ENCODE measurements at regions not wholly inside any gene's neighbourhood (a gene's known extent, or its start where the extent isn't known, plus 50 kb on each side); places are given as distances from the start of the nearest gene placed in this dataset.
A peak's percentile ranks its signal among the peaks of the same experiment; 100 is the strongest.
"Not testable (repeated sequence)": the region's sequence is repeated elsewhere in the genome, so short reads cannot be mapped to it uniquely, and the experiment has no call there.

DNA sequence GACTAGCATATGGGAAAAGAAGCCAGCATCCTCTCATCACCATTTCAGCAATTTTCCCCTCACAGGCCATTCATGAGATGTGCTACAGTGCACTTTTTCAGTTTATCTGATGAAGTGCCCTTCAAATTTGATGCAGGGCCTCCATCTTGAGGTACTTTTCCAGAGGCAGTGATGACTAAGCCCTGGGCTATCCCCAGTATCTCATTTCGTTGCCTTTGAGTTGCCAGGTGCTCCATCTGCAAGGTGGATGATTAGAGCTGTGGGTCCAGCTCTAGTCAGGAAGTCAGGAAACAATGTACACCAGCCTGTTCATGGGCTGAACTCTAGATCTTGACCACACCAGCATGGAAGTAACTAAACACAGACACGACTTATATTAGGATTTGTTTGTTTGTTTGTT is 425.2 kb downstream of the METTL4 start:
- Histone ChIP-seq H3K9me3 (ENCODE audit: low read length) (no peaks in the 10 kb centered on the region), H3K27me3 (ENCODE audit: insufficient read depth, low read length) (no peaks in the 10 kb centered on the region), H3K4me3 (ENCODE audit: low read length) (no peak overlapping the region), H3K4me1 (ENCODE audit: insufficient read depth, low read length) (no peaks in the 10 kb centered on the region), H2AFZ (ENCODE audit: low read depth, low read length) (no peak overlapping the region), H3K36me3 (ENCODE audit: insufficient read depth, low read length) (no peaks in the 10 kb centered on the region)

DNA sequence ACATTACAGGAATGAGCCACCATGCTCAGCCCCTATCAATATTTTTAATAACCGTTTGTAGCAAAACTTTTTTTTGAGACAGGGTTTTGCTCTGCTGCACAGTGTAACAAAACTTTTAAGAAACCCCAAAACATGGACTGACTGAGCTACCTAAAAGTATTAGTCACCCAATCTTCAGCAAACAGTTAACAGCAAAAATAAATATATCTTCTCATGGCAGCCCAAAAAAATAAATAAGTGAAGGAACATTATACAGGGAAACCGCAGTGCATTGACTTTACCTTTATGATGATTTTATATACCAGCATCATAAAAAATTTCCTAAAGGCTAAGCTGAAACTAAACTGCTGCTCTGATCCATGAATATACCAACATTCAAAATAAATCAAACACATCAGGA is 424.6 kb downstream of the METTL4 start:
- H3K36me3 ChIP-seq (ENCODE audit: insufficient read depth, low read length) = no peaks in the 10 kb centered on the region
- no peaks in the 10 kb centered on the region for H3K27me3 ChIP-seq (ENCODE audit: insufficient read depth, low read length)
- H2AFZ ChIP-seq (ENCODE audit: low read depth, low read length) = no peak overlapping the region
- H3K4me3 ChIP-seq (ENCODE audit: low read length) = no peak overlapping the region
- no peaks in the 10 kb centered on the region for H3K9me3 ChIP-seq (ENCODE audit: low read length)
- H3K4me1 ChIP-seq (ENCODE audit: insufficient read depth, low read length) = no peaks in the 10 kb centered on the region

DNA sequence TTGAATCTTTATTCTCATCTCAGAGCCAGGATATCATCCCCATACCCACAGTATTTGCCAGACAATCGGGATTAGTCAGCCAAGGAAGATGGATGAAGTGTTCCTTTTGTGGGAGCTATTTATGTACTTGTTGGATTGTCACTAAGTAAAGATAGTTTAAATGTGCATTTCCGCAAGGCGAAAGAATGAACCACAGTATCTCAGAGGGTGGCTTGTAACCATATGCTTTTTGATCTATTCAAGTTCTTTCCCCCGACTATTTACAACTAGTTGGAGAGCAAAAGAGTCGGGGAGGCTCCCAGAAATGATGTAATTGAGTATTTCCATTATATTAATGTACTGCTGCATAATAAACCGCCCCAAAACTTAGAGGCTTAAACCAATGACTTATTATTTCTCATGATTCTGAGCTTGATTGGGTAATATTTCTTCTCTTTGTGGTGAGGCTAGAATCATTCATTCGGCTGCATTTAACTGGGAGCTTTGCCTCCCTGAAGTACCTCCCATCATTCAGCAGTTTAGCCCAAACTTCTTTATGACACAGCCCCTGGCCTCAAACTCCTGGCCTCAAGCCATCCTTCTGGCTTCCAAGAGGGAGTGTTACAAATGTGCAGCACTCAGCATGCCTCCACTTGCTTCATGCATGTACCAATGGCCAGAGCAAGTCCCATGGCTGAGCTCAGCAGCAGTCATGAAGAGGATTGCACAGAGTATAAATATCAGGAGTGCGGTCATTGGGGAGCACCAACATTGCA is 423.7 kb downstream of the METTL4 start:
- Histone ChIP-seq H2AFZ (ENCODE audit: low read depth, low read length) (no peak overlapping the region), H3K4me3 (ENCODE audit: low read length) (no peak overlapping the region), H3K36me3 (ENCODE audit: insufficient read depth, low read length) (no peaks in the 10 kb centered on the region), H3K9me3 (ENCODE audit: low read length) (no peaks in the 10 kb centered on the region), H3K27me3 (ENCODE audit: insufficient read depth, low read length) (no peaks in the 10 kb centered on the region), H3K4me1 (ENCODE audit: insufficient read depth, low read length) (no peaks in the 10 kb centered on the region)

DNA sequence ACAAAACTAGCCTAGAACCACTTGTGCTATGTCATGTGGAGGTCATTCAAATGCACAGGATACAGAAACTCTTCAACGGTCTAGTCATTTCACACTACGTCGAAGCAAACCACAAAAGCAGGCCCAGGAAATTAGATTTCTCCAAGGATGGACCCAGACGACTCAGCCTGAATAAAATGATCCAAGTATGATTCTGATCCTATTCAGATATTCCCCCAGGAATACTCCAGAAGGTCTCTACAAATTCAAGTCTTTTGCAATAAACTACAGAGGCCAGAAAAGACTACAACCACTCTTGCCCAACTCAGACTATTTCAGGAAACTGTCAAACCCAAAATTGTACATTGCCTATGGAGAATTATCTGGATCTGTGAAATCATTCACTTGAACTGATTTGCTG is 422.5 kb downstream of the METTL4 start:
- H3K9me3 ChIP-seq (ENCODE audit: low read length) = no peaks in the 10 kb centered on the region
- H2AFZ ChIP-seq (ENCODE audit: low read depth, low read length) = no peak overlapping the region
- no peak overlapping the region for H3K4me3 ChIP-seq (ENCODE audit: low read length)
- no peaks in the 10 kb centered on the region for H3K4me1 ChIP-seq (ENCODE audit: insufficient read depth, low read length)
- no peaks in the 10 kb centered on the region for H3K27me3 ChIP-seq (ENCODE audit: insufficient read depth, low read length)
- no peaks in the 10 kb centered on the region for H3K36me3 ChIP-seq (ENCODE audit: insufficient read depth, low read length)

DNA sequence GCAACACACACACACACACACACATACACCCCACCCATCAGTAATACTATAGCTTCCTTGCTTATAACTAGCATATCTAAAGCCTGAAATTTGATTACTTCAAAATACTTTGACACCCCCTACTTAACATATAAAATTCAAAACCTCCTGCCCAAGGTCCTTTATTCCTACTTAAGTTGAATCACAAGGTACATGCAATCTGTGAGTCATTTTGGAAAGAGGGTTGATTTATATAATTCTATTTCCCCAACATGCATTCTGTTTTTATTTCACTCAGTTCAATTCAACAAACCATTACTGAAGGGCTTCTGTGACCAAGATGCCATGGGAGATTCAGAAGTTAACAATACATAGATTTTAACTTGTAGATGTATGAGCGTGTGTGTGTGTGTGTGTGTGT is 420.7 kb downstream of the METTL4 start:
- no peaks in the 10 kb centered on the region for H3K9me3 ChIP-seq (ENCODE audit: low read length)
- no peaks in the 10 kb centered on the region for H3K36me3 ChIP-seq (ENCODE audit: insufficient read depth, low read length)
- no peak overlapping the region for H2AFZ ChIP-seq (ENCODE audit: low read depth, low read length)
- no peaks in the 10 kb centered on the region for H3K4me1 ChIP-seq (ENCODE audit: insufficient read depth, low read length)
- no peaks in the 10 kb centered on the region for H3K27me3 ChIP-seq (ENCODE audit: insufficient read depth, low read length)
- no peak overlapping the region for H3K4me3 ChIP-seq (ENCODE audit: low read length)

DNA sequence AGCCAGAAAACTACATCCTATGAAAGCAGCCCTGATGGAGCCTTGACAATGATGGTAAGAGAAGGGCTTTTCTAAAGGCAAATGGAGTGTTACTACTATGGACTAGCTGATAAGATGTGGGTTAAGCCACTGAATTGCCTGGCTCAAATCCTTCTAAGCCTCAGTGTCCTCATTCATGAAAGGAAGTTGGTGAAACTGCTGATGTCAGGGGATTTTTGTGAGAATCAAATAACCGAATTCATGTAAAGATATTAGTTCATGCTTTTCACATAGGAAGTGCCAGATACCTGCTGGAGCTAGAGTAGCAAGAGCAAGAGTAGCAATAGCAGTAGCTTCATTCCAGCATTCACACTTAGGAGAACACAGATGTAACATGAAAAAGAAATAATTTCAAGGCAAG is 417.0 kb downstream of the METTL4 start:
- Histone ChIP-seq H3K4me3 (ENCODE audit: low read length) (no peak overlapping the region), H3K27me3 (ENCODE audit: insufficient read depth, low read length) (no peaks in the 10 kb centered on the region), H2AFZ (ENCODE audit: low read depth, low read length) (no peak overlapping the region), H3K36me3 (ENCODE audit: insufficient read depth, low read length) (no peaks in the 10 kb centered on the region), H3K4me1 (ENCODE audit: insufficient read depth, low read length) (no peaks in the 10 kb centered on the region), H3K9me3 (ENCODE audit: low read length) (no peaks in the 10 kb centered on the region)

DNA sequence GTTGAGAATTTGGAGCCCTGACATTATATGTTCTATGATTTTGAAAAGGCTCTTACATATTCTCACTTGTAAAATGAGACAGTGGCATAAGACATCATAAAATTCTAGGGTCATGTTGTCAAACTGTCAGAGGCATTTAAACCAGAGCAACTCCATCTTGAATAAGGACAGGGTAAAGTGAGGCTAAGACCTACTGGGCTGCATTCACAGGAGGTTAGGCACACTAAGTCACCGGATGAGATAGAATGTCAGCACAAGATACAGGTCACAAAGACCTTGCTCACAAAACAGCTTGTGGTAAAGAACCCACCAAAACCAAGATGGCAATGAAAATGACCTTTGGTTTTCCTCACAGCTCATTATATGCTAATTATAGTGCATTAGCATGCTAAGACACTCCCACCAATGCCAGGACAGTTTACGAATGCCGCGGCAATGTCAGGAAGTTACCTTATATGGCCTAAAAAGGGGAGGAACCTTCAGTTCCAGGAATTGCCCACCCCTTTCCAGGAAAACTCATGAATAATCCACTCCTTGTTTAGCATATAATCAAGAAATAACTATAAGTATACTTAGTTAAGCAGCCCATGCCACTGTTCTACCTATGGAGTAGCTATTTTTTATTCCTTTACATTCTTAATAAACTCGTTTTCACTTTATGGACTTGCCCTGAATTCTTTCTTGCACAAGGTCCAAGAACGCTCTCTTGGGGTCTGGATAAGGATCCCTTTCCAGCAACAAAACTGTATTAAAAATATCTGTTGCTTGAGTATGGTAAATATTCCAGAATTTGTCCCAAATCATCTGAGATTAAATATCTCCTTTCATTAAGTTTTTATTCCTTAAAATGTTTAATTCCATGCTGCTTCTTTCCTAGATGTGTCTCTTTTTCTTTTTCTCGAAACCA is 406.4 kb downstream of the METTL4 start:
- Histone ChIP-seq H3K4me1 (ENCODE audit: insufficient read depth, low read length) (peaks cover 3% of the 10 kb centered on the region), H3K9me3 (ENCODE audit: low read length) (no peaks in the 10 kb centered on the region), H2AFZ (ENCODE audit: low read depth, low read length) (no peak overlapping the region), H3K4me3 (ENCODE audit: low read length) (no peak overlapping the region), H3K36me3 (ENCODE audit: insufficient read depth, low read length) (no peaks in the 10 kb centered on the region), H3K27me3 (ENCODE audit: insufficient read depth, low read length) (no peaks in the 10 kb centered on the region)

DNA sequence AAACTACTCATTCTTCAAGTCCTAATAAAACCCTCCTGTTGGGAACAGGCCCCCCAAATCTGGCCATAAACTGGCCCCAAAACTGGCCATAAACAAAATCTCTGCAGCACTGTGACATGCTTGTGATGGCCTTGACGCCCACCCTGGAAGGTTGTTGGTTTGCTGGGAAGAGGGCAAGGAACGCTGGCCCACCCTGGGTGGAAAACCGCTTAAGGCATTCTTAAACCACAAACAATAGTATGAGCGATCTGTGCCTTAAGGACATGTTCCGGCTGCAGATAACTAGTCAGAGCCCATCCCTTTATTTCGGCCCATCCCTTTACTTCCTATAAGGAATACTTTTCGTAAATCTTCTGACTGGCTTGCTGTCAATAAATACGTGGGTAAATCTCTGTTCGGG is 404.4 kb downstream of the METTL4 start:
- not testable (repeated sequence) for H3K9me3 ChIP-seq (ENCODE audit: low read length); H2AFZ ChIP-seq (ENCODE audit: low read depth, low read length); H3K27me3 ChIP-seq (ENCODE audit: insufficient read depth, low read length); H3K4me1 ChIP-seq (ENCODE audit: insufficient read depth, low read length); H3K4me3 ChIP-seq (ENCODE audit: low read length); H3K36me3 ChIP-seq (ENCODE audit: insufficient read depth, low read length)

DNA sequence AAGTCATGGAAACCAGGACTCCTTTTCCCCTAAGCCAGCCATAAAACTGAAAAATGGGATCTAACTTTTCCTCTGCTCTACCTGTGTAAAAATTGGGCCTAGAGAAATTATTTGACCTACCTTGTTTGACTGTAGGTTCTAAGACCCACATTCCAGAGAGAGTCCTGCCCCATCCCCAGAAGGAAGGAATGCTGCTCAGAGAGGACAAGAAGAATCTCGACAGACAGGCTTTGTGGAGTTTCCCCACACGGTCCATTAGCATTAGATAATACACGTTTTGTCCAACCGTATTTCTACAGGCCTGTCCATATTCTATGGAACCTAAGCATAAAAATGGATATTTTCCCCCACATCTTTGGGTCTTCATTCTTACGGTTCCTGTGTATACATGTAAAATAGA is 403.3 kb downstream of the METTL4 start:
- Histone ChIP-seq H3K36me3 (ENCODE audit: insufficient read depth, low read length) (no peaks in the 10 kb centered on the region), H3K4me3 (ENCODE audit: low read length) (no peak overlapping the region), H3K4me1 (ENCODE audit: insufficient read depth, low read length) (peaks cover 19% of the 10 kb centered on the region), H3K9me3 (ENCODE audit: low read length) (no peaks in the 10 kb centered on the region), H2AFZ (ENCODE audit: low read depth, low read length) (no peak overlapping the region), H3K27me3 (ENCODE audit: insufficient read depth, low read length) (no peaks in the 10 kb centered on the region)

DNA sequence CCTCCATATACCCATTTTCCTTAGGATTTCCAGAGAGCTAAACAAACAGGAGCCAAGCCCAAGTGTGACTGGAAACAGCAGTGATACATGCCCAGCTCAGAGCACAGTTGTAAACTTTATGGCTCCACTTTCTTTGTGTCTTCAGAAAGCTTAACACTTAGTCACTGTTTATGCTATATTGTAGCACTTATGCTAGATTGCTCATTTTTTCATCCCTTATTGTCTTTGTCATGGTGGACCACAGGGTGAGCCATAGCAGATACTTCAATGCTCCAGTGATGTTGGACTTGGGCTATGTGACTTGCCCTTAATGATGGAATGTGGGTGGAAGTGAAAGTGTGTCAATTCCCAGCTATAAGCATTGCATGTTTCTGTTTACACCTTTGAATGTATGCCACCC is 401.6 kb downstream of the METTL4 start:
- no peaks in the 10 kb centered on the region for H3K9me3 ChIP-seq (ENCODE audit: low read length)
- H3K4me1 ChIP-seq (ENCODE audit: insufficient read depth, low read length) = peaks cover 35% of the 10 kb centered on the region
- no peak overlapping the region for H3K4me3 ChIP-seq (ENCODE audit: low read length)
- no peaks in the 10 kb centered on the region for H3K36me3 ChIP-seq (ENCODE audit: insufficient read depth, low read length)
- H2AFZ ChIP-seq (ENCODE audit: low read depth, low read length) = no peak overlapping the region
- no peaks in the 10 kb centered on the region for H3K27me3 ChIP-seq (ENCODE audit: insufficient read depth, low read length)

DNA sequence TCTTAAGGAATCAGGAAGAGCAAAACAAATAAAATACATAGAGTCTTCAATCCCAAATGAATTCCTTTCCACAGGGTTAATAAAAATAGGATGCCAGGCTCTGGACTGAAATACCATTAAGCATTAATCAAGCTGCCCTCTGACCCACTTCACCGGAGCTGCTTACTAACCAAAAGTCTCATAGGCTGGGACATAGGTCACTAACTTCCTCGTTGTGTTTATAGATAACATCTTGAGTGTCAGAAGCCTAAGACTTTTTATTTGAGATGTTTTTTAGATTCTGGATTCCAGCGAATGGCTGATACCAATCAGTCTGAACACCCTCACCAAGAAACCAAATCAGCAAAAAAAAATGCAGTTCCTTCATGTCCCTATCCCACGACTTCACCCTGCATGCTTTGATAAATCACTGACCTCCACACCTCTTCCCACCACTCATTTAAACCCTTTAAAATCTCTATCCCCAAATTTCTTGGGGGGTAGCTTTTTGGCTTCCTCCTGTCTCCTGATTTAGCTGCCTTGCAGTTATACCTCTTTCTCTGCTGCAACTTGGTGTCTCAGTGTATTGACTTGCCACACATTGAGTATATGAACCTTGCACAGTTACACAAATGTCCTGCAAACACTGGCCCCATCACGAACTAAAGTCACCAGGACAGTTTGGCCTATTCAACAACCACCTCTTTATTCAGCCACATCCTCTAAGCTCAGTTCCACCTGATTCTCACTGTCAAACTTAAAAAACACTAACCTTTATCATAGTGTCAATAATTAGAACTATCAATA is 399.3 kb downstream of the METTL4 start:
- H3K36me3 ChIP-seq (ENCODE audit: insufficient read depth, low read length) = no peaks in the 10 kb centered on the region
- no peaks in the 10 kb centered on the region for H3K27me3 ChIP-seq (ENCODE audit: insufficient read depth, low read length)
- H3K9me3 ChIP-seq (ENCODE audit: low read length) = no peaks in the 10 kb centered on the region
- H3K4me3 ChIP-seq (ENCODE audit: low read length) = no peak overlapping the region
- H3K4me1 ChIP-seq (ENCODE audit: insufficient read depth, low read length) = peaks cover 35% of the 10 kb centered on the region
- H2AFZ ChIP-seq (ENCODE audit: low read depth, low read length) = peak overlapping the region; percentile 52

DNA sequence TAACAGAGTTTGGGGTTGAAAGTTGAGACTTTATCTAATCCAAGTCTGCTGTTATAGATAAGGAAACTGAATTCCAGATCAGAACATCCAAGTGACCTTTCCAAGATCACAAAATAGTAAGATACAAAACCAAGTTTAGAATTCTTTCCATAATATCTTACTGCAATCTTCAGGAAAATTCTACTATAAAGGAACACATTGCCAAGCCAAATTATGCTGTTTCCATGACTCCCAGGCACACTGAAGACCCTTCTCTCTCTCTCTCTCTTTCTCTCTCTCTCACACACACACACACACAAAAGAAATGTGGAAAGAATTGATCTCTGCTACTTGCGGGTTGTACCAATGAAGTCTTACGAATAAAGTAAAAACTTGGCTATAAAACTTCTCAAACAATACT is 398.4 kb downstream of the METTL4 start:
- no peaks in the 10 kb centered on the region for H3K9me3 ChIP-seq (ENCODE audit: low read length)
- H3K27me3 ChIP-seq (ENCODE audit: insufficient read depth, low read length) = no peaks in the 10 kb centered on the region
- peaks cover 35% of the 10 kb centered on the region for H3K4me1 ChIP-seq (ENCODE audit: insufficient read depth, low read length)
- H3K36me3 ChIP-seq (ENCODE audit: insufficient read depth, low read length) = no peaks in the 10 kb centered on the region
- H3K4me3 ChIP-seq (ENCODE audit: low read length) = peak overlapping the region; percentile 5
- H2AFZ ChIP-seq (ENCODE audit: low read depth, low read length) = peak overlapping the region; percentile 52

DNA sequence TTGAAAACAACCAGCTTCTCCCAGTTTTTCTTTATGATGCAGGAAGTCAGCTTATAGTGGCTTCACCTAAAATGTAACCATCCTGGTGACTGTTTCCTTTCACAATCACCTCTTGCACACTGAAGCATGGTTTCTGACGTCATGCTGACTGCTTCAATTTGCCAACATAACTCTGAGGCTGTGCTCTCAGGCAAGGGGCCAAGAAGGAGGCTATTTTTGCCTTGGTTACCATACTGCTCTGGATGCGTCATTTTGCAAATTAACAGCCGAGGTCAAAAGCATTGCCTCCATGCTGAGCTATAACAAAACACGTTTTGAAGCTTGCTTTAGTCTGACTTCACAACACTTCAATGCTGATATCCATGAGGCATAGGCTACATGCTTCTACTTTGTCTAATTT is 397.8 kb downstream of the METTL4 start:
- Histone ChIP-seq H3K4me3 (ENCODE audit: low read length) (peak overlapping the region; percentile 5), H3K36me3 (ENCODE audit: insufficient read depth, low read length) (no peaks in the 10 kb centered on the region), H3K4me1 (ENCODE audit: insufficient read depth, low read length) (peaks cover 35% of the 10 kb centered on the region), H2AFZ (ENCODE audit: low read depth, low read length) (peak overlapping the region; percentile 52), H3K27me3 (ENCODE audit: insufficient read depth, low read length) (no peaks in the 10 kb centered on the region), H3K9me3 (ENCODE audit: low read length) (no peaks in the 10 kb centered on the region)
